Lower leg skin (tissue), 3 donors: ENCODE measurements at regions not wholly inside any gene's neighbourhood (a gene's known extent, or its start where the extent isn't known, plus 50 kb on each side); places are given as distances from the start of the nearest gene placed in this dataset.

Experiments
- CTCF ChIP-seq, 3 donors: fragments of 450-650 bp; IDR thresholded peaks; one replicate each; pipeline ENCODE4 v1.5.1; 2016; ENCODE audit warnings: antibody characterized with exemption in 3 of 3, mild to moderate bottlenecking in 3 of 3, moderate library complexity in 2 of 3
- POLR2A ChIP-seq, 2 donors: fragments of 450-650 bp; IDR thresholded peaks; one replicate each; pipeline ENCODE4 v1.6.1; 2016 to 2017; ENCODE audit warnings: antibody characterized with exemption in 2 of 2, mild to moderate bottlenecking in 1 of 2, moderate library complexity in 1 of 2

GRCh38 chr5:53327811-53328334 is 152.6 kb upstream of the FST start:
- TF ChIP-seq CTCF (IDR thresholded peaks at IDR 0.05), result no peak
- TF ChIP-seq POLR2A (IDR thresholded peaks at IDR 0.05), result no peak
